Fibroblast of peridontal ligament (primary cell): ENCODE measurements at regions not wholly inside any gene's neighbourhood (a gene's known extent, or its start where the extent isn't known, plus 50 kb on each side); places are given as distances from the start of the nearest gene placed in this dataset.

Source experiments
- DNase-seq: peaks from one replicate; pipeline ENCODE4 v3.0.0-alpha.2; 2010; ENCODE audit errors: extremely low read depth

- DNase-seq = no peak
Measured at GRCh38 chr6:79305020-79305419, 70.5 kb upstream of the HMGN3 start.

- DNase-seq = no peak
Measured at GRCh38 chr6:79302341-79302740, 67.9 kb upstream of the HMGN3 start.

- no peak for DNase-seq
Measured at GRCh38 chr6:79301290-79301689, 66.8 kb upstream of the HMGN3 start.

GRCh38 chr6:79296211-79296610 lies 61.7 kb upstream of the HMGN3 start:
- no peak for DNase-seq
